ENCODE measurements at regions not wholly inside any gene's neighbourhood (a gene's known extent, or its start where the extent isn't known, plus 50 kb on each side); places are given as distances from the start of the nearest gene placed in this dataset.

DNA sequence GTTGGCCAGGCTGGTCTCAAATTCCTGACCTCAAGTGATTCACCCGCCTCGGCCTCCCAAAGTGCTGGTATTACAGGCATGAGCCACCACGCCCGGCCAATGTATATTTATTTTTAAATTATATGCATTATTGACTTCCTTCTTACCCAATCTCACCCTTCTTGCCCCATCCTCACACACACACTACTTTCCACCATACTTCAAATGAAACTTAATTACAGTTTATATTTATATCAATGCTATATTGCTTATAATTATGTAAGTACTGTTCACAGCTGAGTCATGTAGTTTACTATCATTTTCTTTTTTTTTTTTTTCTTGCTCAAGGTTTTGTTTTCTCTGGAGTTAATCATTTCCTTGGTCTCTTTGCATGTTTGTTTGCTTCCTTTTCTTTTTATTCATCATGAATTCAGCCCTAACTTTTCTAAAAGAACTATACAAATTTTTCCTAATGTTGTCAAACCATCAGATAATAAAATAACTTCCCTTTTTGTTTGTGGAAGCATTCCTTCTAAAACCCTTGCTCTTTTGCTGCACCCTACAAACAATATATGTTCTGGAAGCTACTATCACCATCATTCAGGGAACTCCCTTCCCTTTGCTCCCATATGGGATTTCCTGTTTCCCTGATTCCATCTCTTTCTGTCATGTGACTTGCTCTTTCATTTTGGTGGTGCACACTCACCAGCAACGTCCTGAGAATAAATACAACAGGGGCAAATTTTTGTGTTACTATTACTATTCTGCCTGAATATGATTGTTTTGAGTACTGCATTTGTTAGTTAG, 201.7 kb upstream of the SASH1 start:
- TF ChIP-seq EGR1 (IDR thresholded peaks at IDR 0.05) = no peak
- no peak for TF ChIP-seq EP300 (IDR thresholded peaks at IDR 0.05; ENCODE audit: borderline replicate concordance)
- no peak for TF ChIP-seq NFIC (IDR thresholded peaks at IDR 0.05)
- TF ChIP-seq CEBPB (IDR thresholded peaks at IDR 0.05) = no peak
- no peak for TF ChIP-seq ZBTB7A (IDR thresholded peaks at IDR 0.05; ENCODE audit: low read depth)
- TF ChIP-seq RAD21 (IDR thresholded peaks at IDR 0.05; ENCODE audit: low read depth) = no peak
- TF ChIP-seq REST (IDR thresholded peaks at IDR 0.05; ENCODE audit: low read depth) = no peak
- no peak for TF ChIP-seq TCF12 (IDR thresholded peaks at IDR 0.05; ENCODE audit: low read depth)
- no peak for TF ChIP-seq TEAD4 (IDR thresholded peaks at IDR 0.05)
- TF ChIP-seq YY1 (IDR thresholded peaks at IDR 0.05; ENCODE audit: low read depth) = no peak
- TF ChIP-seq MAX (IDR thresholded peaks at IDR 0.05) = no peak
- TF ChIP-seq, protein P1, sequence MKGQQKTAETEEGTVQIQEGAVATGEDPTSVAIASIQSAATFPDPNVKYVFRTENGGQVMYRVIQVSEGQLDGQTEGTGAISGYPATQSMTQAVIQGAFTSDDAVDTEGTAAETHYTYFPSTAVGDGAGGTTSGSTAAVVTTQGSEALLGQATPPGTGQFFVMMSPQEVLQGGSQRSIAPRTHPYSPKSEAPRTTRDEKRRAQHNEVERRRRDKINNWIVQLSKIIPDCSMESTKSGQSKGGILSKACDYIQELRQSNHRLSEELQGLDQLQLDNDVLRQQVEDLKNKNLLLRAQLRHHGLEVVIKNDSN (IDR thresholded peaks at IDR 0.05) = no peak
- no peak for TF ChIP-seq FOXM1 (IDR thresholded peaks at IDR 0.05; ENCODE audit: borderline replicate concordance, low read depth)
- no peak for TF ChIP-seq TAF1 (IDR thresholded peaks at IDR 0.05; ENCODE audit: low read depth)

Measured in Ishikawa (cell line).